Transverse colon (tissue), 4 donors: ENCODE measurements at regions not wholly inside any gene's neighbourhood (a gene's known extent, or its start where the extent isn't known, plus 50 kb on each side); places are given as distances from the start of the nearest gene placed in this dataset.

Source experiments
- DNase-seq: peaks from one replicate; pipeline ENCODE4 v3.0.0-alpha.2; 2019
- H3K27ac ChIP-seq, 4 donors: fragments of 200-600 bp; sonication (generic); 2 replicates each; pipeline ENCODE4 v1.5.1; 2016 to 2018; ENCODE audit warnings: inconsistent platforms in 4 of 4
- H3K27me3 ChIP-seq: fragments of 200-600 bp; sonication (generic); 2 replicates; pipeline ENCODE4 v1.5.1; 2017; ENCODE audit warnings: inconsistent platforms
- H3K36me3 ChIP-seq, 4 donors: fragments of 200-600 bp; sonication (generic); 2 replicates each; pipeline ENCODE4 v1.5.1; 2017 to 2019; ENCODE audit warnings: inconsistent platforms in 4 of 4
- H3K4me1 ChIP-seq, 4 donors: fragments of 200-600 bp; sonication (generic); 2 replicates each; pipeline ENCODE4 v1.5.1; 2017 to 2020; ENCODE audit warnings: inconsistent platforms in 4 of 4
- H3K4me3 ChIP-seq, 4 donors: fragments of 200-600 bp; sonication (generic); 1 replicate in 1 of 4; 2 replicates in 3 of 4; pipeline versions ENCODE4 v1.5.1 to v1.6.1; 2017 to 2019; ENCODE audit warnings: inconsistent platforms in 4 of 4
- H3K9me3 ChIP-seq, 2 donors: fragments of 200-600 bp; sonication (generic); 2 replicates each; pipeline ENCODE4 v1.5.1; 2017 to 2019; ENCODE audit warnings: inconsistent platforms in 2 of 2
- CTCF ChIP-seq, 5 experiments: fragments of 200-600 bp in 3 of 5; fragments of 450-650 bp in 2 of 5; sonication (generic) in 3 of 5; IDR thresholded peaks; 1 replicate in 2 of 5; 2 replicates in 3 of 5; pipeline ENCODE4 v1.5.1; 2016 to 2017; ENCODE audit warnings: antibody characterized with exemption in 5 of 5, inconsistent platforms in 3 of 5, mild to moderate bottlenecking in 2 of 5, moderate library complexity in 1 of 5
- EP300 ChIP-seq: sonication (generic); formaldehyde crosslinking; IDR thresholded peaks from one replicate; pipeline ENCODE4 v1.6.1; 2017; ENCODE audit warnings: antibody characterized with exemption, low read depth
- POLR2A ChIP-seq: fragments of 450-650 bp; IDR thresholded peaks from one replicate; pipeline ENCODE4 v1.6.1; 2016; ENCODE audit warnings: antibody characterized with exemption, mild to moderate bottlenecking, moderate library complexity
- POLR2AphosphoS5 ChIP-seq, 3 donors: sonication (generic); formaldehyde crosslinking; IDR thresholded peaks; one replicate each; pipeline ENCODE4 v1.6.1; 2016; ENCODE audit warnings: antibody characterized with exemption in 3 of 3
- WGBS, 2 donors: methylation state at CpG; one replicate each; pipeline ENCODE4 v1.1.5; 2018; ENCODE audit warnings: low coverage in 1 of 2; 5-methylcytosine and 5-hydroxymethylcytosine counted together
- in situ Hi-C, 4 donors: fragments of 200-750 bp; cut with MboI; loops; one replicate each; pipeline versions ENCODE4 v1.15.0 to v1.15.1; 2017; ENCODE audit warnings: low sequenced_read_pairs in 3 of 4, low pct_ligation_motif_present in 1 of 4, low pct_unique_long_range_greater_than_20kb in 1 of 4
- intact Hi-C: fragments of 100-400 bp; cut with DNase I; formaldehyde crosslinking; loops from one replicate; pipeline ENCODE4 v1.15.1; 2023; ENCODE audit warnings: low total_unique reads

GRCh38 chr2:22347306-22347705, 1037.7 kb upstream of the KLHL29 start:
- intact Hi-C loops = no loop called here
- 71 to 86% methylated on average over 2 of the region's 2 CpGs for WGBS, 2 donors

GRCh38 chr2:22350621-22351020, 1034.4 kb upstream of the KLHL29 start:
- no peaks in the 10 kb centered on the region for H3K4me1 ChIP-seq
- intact Hi-C loops (no loop called here), in situ Hi-C loops (loop anchor here in 2 of 4 donors (25.0 kb wide), 1 partner anchor 987 kb away; no protein-coding TSS in a partner anchor)
- no peak overlapping the region for H3K27ac ChIP-seq
- DNase-seq = no peak
- no peaks in the 10 kb centered on the region for H3K9me3 ChIP-seq
- H3K36me3 ChIP-seq = no peaks in the 10 kb centered on the region
- no peak overlapping the region for H3K4me3 ChIP-seq
- TF ChIP-seq POLR2A (no peak), EP300 (no peak), CTCF (IDR thresholded peaks at IDR 0.05) (no peak), POLR2AphosphoS5 (IDR thresholded peaks at IDR 0.05) (no peak)
- 86 to 89% methylated on average over 7 of the region's 7 CpGs for WGBS, 2 donors
- no peaks in the 10 kb centered on the region for H3K27me3 ChIP-seq

More at GRCh38 chr2:22347306-22347705, 1037.7 kb upstream of the KLHL29 start:
- Histone ChIP-seq H3K27me3 (no peaks in the 10 kb centered on the region), H3K4me1 (no peaks in the 10 kb centered on the region), H3K27ac (no peak overlapping the region), H3K9me3 (no peaks in the 10 kb centered on the region), H3K4me3 (no peak overlapping the region), H3K36me3 (no peaks in the 10 kb centered on the region)
- in situ Hi-C loops = no loop called here
- DNase-seq = no peak
- TF ChIP-seq EP300 = no peak
- TF ChIP-seq POLR2AphosphoS5 (IDR thresholded peaks at IDR 0.05) = no peak
- no peak for TF ChIP-seq POLR2A
- TF ChIP-seq CTCF (IDR thresholded peaks at IDR 0.05) = no peak

- WGBS, 2 donors = 55 to 58% methylated on average over 3 to 4 of the region's 4 CpGs
- Histone ChIP-seq H3K27me3 (no peaks in the 10 kb centered on the region), H3K4me3 (no peak overlapping the region), H3K4me1 (no peaks in the 10 kb centered on the region), H3K36me3 (no peaks in the 10 kb centered on the region), H3K9me3 (no peaks in the 10 kb centered on the region), H3K27ac (no peak overlapping the region)
- DNase-seq = peak; percentile 54
- intact Hi-C loops = no loop called here
- in situ Hi-C loops = loop anchor here in 2 of 4 donors (25.0 kb wide), 1 partner anchor 981 kb away; no protein-coding TSS in a partner anchor
- TF ChIP-seq POLR2AphosphoS5 (IDR thresholded peaks at IDR 0.05) (no peak), EP300 (no peak), POLR2A (no peak), CTCF (IDR thresholded peaks at IDR 0.05) (peak; percentile 58 to 92 (median 85))
Observed at GRCh38 chr2:22355816-22356433, 1029.1 kb upstream of the KLHL29 start.

GRCh38 chr2:22359071-22359672, 1025.8 kb upstream of the KLHL29 start:
- H3K36me3 ChIP-seq = no peaks in the 10 kb centered on the region
- no peaks in the 10 kb centered on the region for H3K27me3 ChIP-seq
- intact Hi-C loops (no loop called here), in situ Hi-C loops (loop anchor here in 2 of 4 donors (25.0 kb wide), 1 partner anchor 978 kb away; no protein-coding TSS in a partner anchor)
- H3K27ac ChIP-seq = no peak overlapping the region
- TF ChIP-seq EP300 = no peak
- TF ChIP-seq CTCF (IDR thresholded peaks at IDR 0.05) = no peak
- no peak for TF ChIP-seq POLR2AphosphoS5 (IDR thresholded peaks at IDR 0.05)
- no peak for TF ChIP-seq POLR2A
- no peak overlapping the region for H3K4me3 ChIP-seq
- no peak for DNase-seq
- H3K4me1 ChIP-seq = no peaks in the 10 kb centered on the region
- no peaks in the 10 kb centered on the region for H3K9me3 ChIP-seq
- WGBS, 2 donors = 45% methylated on average over 2 of the region's 2 CpGs; no CpG with 5 or more reads in 1 of the 2 donors
